IMR-90 (cell line): ENCODE measurements at regions not wholly inside any gene's neighbourhood (a gene's known extent, or its start where the extent isn't known, plus 50 kb on each side); places are given as distances from the start of the nearest gene placed in this dataset.

Experiments used
- ATAC-seq: fragments of 200-7000 bp; cut with Tn5 transposase; 2 replicates; pipeline ENCODE4 v1.9.1; 2020; ENCODE audit warnings: low read depth, mild to moderate bottlenecking, moderate library complexity
- BruUV-seq: library from RNA; stranded (reverse); fragments of 400-500 nt; replicated peaks from 2 replicates; lab custom pipeline; 2021; lab: Mats Ljungman, UMichigan
- CTCF ChIA-PET: fragments of 300-600 bp; formaldehyde crosslinking; extraction: SDS; loops from one replicate; lab custom pipeline; 2021; ENCODE audit warnings: antibody characterized with exemption; lab: Yijun Ruan, JAX
- POLR2A ChIA-PET: fragments of 300-600 bp; sonication (Branson Sonifier 250); formaldehyde crosslinking; loops from one replicate; lab custom pipeline; 2022; ENCODE audit warnings: antibody characterized with exemption; ENCODE audit not compliant: unreplicated experiment; lab: Charles Lee
- DNase-seq: peaks from one replicate; pipeline ENCODE4 v3.0.0; 2013
- H2AFZ ChIP-seq: replicated peaks from 2 replicates; pipeline ENCODE3; 2013; ENCODE audit warnings: low read length, mild to moderate bottlenecking; ENCODE audit not compliant: poor library complexity
- H2AK5ac ChIP-seq: 2 replicates; pipeline ENCODE4 v1.6.1; 2013; ENCODE audit warnings: low read depth, low read length, inconsistent platforms
- H2AK9ac ChIP-seq: replicated peaks from 2 replicates; pipeline ENCODE3; 2013; ENCODE audit warnings: mild to moderate bottlenecking, low read depth, low read length, moderate library complexity; ENCODE audit not compliant: poor library complexity
- H2BK120ac ChIP-seq: 2 replicates; pipeline ENCODE4 v1.6.1; 2013; ENCODE audit warnings: low read depth, low read length, inconsistent platforms
- H2BK15ac ChIP-seq: 3 replicates; pipeline ENCODE4 v1.6.1; 2013; ENCODE audit warnings: low read depth, low read length, inconsistent platforms
- H2BK20ac ChIP-seq: 2 replicates; pipeline ENCODE4 v1.6.1; 2013; ENCODE audit warnings: low read depth, mild to moderate bottlenecking, inconsistent platforms, low read length, moderate library complexity
- H2BK5ac ChIP-seq: 2 replicates; pipeline ENCODE4 v1.6.1; 2013; ENCODE audit warnings: mild to moderate bottlenecking, low read depth, low read length, inconsistent platforms; ENCODE audit not compliant: poor library complexity, severe bottlenecking
- H3K14ac ChIP-seq: replicated peaks from 2 replicates; pipeline ENCODE4 v1.6.1; 2013; ENCODE audit warnings: low read depth, low read length, inconsistent platforms
- H3K18ac ChIP-seq: 2 replicates; pipeline ENCODE4 v1.6.1; 2013; ENCODE audit warnings: low read depth, low read length, control low read depth
- H3K23ac ChIP-seq: 2 replicates; pipeline ENCODE4 v1.6.1; 2013; ENCODE audit warnings: low read depth, low read length, inconsistent platforms
- H3K27ac ChIP-seq: 2 replicates; pipeline ENCODE4 v1.5.1; 2013; ENCODE audit warnings: mild to moderate bottlenecking, control low read depth, low read length; ENCODE audit not compliant: insufficient read depth
- H3K27me3 ChIP-seq: 2 replicates; pipeline ENCODE4 v1.6.1; 2013; ENCODE audit warnings: low read length; ENCODE audit not compliant: control insufficient read depth, insufficient read depth
- H3K36me3 ChIP-seq: 2 replicates; pipeline ENCODE4 v1.6.1; 2013; ENCODE audit warnings: low read length, mixed read lengths; ENCODE audit not compliant: control insufficient read depth, insufficient read depth
- H3K4ac ChIP-seq: 2 replicates; pipeline ENCODE4 v1.6.1; 2013; ENCODE audit warnings: low read depth, low read length, inconsistent platforms
- H3K4me1 ChIP-seq: 2 replicates; pipeline ENCODE4 v1.6.1; 2013; ENCODE audit warnings: low read length, mixed read lengths; ENCODE audit not compliant: control insufficient read depth, insufficient read depth
- H3K4me2 ChIP-seq: 2 replicates; pipeline ENCODE4 v1.6.1; 2013; ENCODE audit warnings: low read depth, mild to moderate bottlenecking, control low read depth, low read length, moderate library complexity
- H3K4me3 ChIP-seq: 2 replicates; pipeline ENCODE4 v1.5.1; 2013; ENCODE audit warnings: low read depth, mild to moderate bottlenecking, control low read depth, low read length, moderate library complexity; ENCODE audit not compliant: insufficient read depth
- H3K56ac ChIP-seq: 2 replicates; pipeline ENCODE4 v1.6.1; 2013; ENCODE audit warnings: low read length, inconsistent platforms; ENCODE audit not compliant: insufficient read depth; ENCODE audit errors: extremely low read depth
- H3K79me1 ChIP-seq, 2 experiments: 2 replicates each; pipeline ENCODE4 v1.6.1; 2013; ENCODE audit warnings: low read length in 2 of 2, inconsistent platforms in 1 of 2, low read depth in 1 of 2
- H3K9ac ChIP-seq: 2 replicates; pipeline ENCODE4 v1.6.1; 2013; ENCODE audit warnings: low read depth, low read length, control low read depth
- H3K9me1 ChIP-seq: 2 replicates; pipeline ENCODE4 v1.6.1; 2013; ENCODE audit warnings: low read length, inconsistent platforms; ENCODE audit not compliant: insufficient read depth
- H3K9me3 ChIP-seq: 2 replicates; pipeline ENCODE4 v1.6.1; 2013; ENCODE audit warnings: low read length; ENCODE audit not compliant: control insufficient read depth, insufficient read depth
- H4K20me1 ChIP-seq: 2 replicates; pipeline ENCODE4 v1.6.1; 2013; ENCODE audit warnings: low read length, inconsistent platforms; ENCODE audit not compliant: insufficient read depth
- H4K5ac ChIP-seq: 2 replicates; pipeline ENCODE4 v1.6.1; 2013; ENCODE audit warnings: mild to moderate bottlenecking, low read depth, low read length, control low read depth
- H4K8ac ChIP-seq, 2 experiments: 2 replicates each; pipeline ENCODE4 v1.6.1; 2013; ENCODE audit warnings: low read depth in 2 of 2, low read length in 2 of 2, control low read depth in 1 of 2, inconsistent platforms in 1 of 2
- H4K91ac ChIP-seq: 2 replicates; pipeline ENCODE4 v1.6.1; 2013; ENCODE audit warnings: low read depth, low read length, inconsistent platforms; ENCODE audit not compliant: insufficient read depth
- ELK1 ChIP-seq: fragments of 150-350 bp; IDR thresholded peaks from 2 replicates; pipeline ENCODE4 v1.6.1; 2016; ENCODE audit warnings: low read depth, mild to moderate bottlenecking, low read length, moderate library complexity, borderline replicate concordance
- MXI1 ChIP-seq: IDR thresholded peaks from 2 replicates; pipeline ENCODE4 v1.6.1; 2012; ENCODE audit warnings: low read depth, mild to moderate bottlenecking, low read length, moderate library complexity, borderline replicate concordance
- SMC3 ChIP-seq: fragments of 150-350 bp; IDR thresholded peaks from 2 replicates; pipeline ENCODE4 v1.6.1; 2016; ENCODE audit warnings: low read depth, mild to moderate bottlenecking, antibody characterized with exemption, low read length, moderate library complexity
- WGBS, 2 experiments: methylation state at CpG; one replicate each; pipeline versions ENCODE4 v1.1.5 to v1.1.7; 2013; ENCODE audit warnings: missing lambda C conversion rate in 2 of 2; ENCODE audit not compliant: insufficient read length in 1 of 2; ENCODE audit errors: extremely low coverage in 2 of 2; 5-methylcytosine and 5-hydroxymethylcytosine counted together
- dilution Hi-C: fragments of 300-500 bp; cut with HindIII; formaldehyde crosslinking; loops from one replicate; pipeline ENCODE4 v1.14.3; 2018; ENCODE audit warnings: low sequenced_read_pairs; ENCODE audit not compliant: unreplicated experiment
- in situ Hi-C: fragments of 300-500 bp; cut with MboI; formaldehyde crosslinking; loops from 3 replicates; pipeline ENCODE4 v1.14.3; 2019; ENCODE audit warnings: low sequenced_read_pairs, inconsistent platforms, mixed read lengths
- intact Hi-C: fragments of 100-400 bp; cut with micrococcal nuclease; formaldehyde crosslinking; loops from 2 replicates; pipeline ENCODE4 v1.10.0; 2022

- Histone ChIP-seq H4K8ac (no peak overlapping the region), H3K36me3 (no peaks in the 10 kb centered on the region), H3K18ac (no peak overlapping the region), H3K14ac (no peak overlapping the region), H2AFZ (no peak overlapping the region), H3K56ac (no peak overlapping the region), H4K20me1 (no peaks in the 10 kb centered on the region), H2AK5ac (no peak overlapping the region), H4K5ac (no peak overlapping the region), H4K91ac (no peak overlapping the region), H3K4ac (no peak overlapping the region), H2BK15ac (no peak overlapping the region), H3K4me3 (no peak overlapping the region), H2BK20ac (no peak overlapping the region), H2BK120ac (no peak overlapping the region), H3K9me1 (no peaks in the 10 kb centered on the region), H3K4me1 (no peaks in the 10 kb centered on the region), H3K9ac (no peak overlapping the region), H2BK5ac (no peak overlapping the region), H3K4me2 (no peak overlapping the region), H2AK9ac (no peak overlapping the region), H3K79me1 (no peaks in the 10 kb centered on the region), H3K27ac (no peak overlapping the region), H3K23ac (no peak overlapping the region), H3K9me3 (no peaks in the 10 kb centered on the region), H3K27me3 (no peaks in the 10 kb centered on the region)
- 48% methylated on average over 2 of the region's 8 CpGs; no CpG with 5 or more reads in 1 of the 2 experiments for WGBS, 2 experiments
- no TSS peak for BruUV-seq
- DNase-seq (no peak), ATAC-seq (no peak)
- ChIA-PET CTCF (no interaction called here), POLR2A (no interaction called here)
- in situ Hi-C loops: no loop called here
- dilution Hi-C loops: no loop called here
- intact Hi-C loops: no loop called here
- TF ChIP-seq MXI1: no peak
- no peak for TF ChIP-seq SMC3
- no peak for TF ChIP-seq ELK1
Measured at GRCh38 chr11:116232364-116232828, 540.4 kb downstream of the BUD13 start.
